ENCODE measurements at regions not wholly inside any gene's neighbourhood (a gene's known extent, or its start where the extent isn't known, plus 50 kb on each side); places are given as distances from the start of the nearest gene placed in this dataset.

GRCh38 chr2:215615067-215615802 is 179.4 kb upstream of the FN1 start:
- H3K4me3 ChIP-seq (ENCODE audit: low read depth, low read length) = no peak overlapping the region
- no peak for DNase-seq (ENCODE audit: low read depth)
- TF ChIP-seq CTCF (IDR thresholded peaks at IDR 0.05; ENCODE audit: insufficient read depth, low read depth, low read length, missing control alignments) = no peak

- no peak for TF ChIP-seq CTCF (IDR thresholded peaks at IDR 0.05; ENCODE audit: insufficient read depth, low read depth, low read length, missing control alignments)
- DNase-seq (ENCODE audit: low read depth) = no peak
- H3K4me3 ChIP-seq (ENCODE audit: low read depth, low read length) = no peak overlapping the region
Observed at GRCh38 chr2:215614296-215614695, 178.4 kb upstream of the FN1 start.

GRCh38 chr2:215613888-215614287 is 178.0 kb upstream of the FN1 start:
- no peak overlapping the region for H3K4me3 ChIP-seq (ENCODE audit: low read depth, low read length)
- no peak for DNase-seq (ENCODE audit: low read depth)
- TF ChIP-seq CTCF (IDR thresholded peaks at IDR 0.05; ENCODE audit: insufficient read depth, low read depth, low read length, missing control alignments) = no peak

GRCh38 chr2:215613280-215613679 is 177.4 kb upstream of the FN1 start:
- no peak for TF ChIP-seq CTCF (IDR thresholded peaks at IDR 0.05; ENCODE audit: insufficient read depth, low read depth, low read length, missing control alignments)
- no peak for DNase-seq (ENCODE audit: low read depth)
- no peak overlapping the region for H3K4me3 ChIP-seq (ENCODE audit: low read depth, low read length)

GRCh38 chr2:215612786-215613185 is 176.9 kb upstream of the FN1 start:
- DNase-seq (ENCODE audit: low read depth) = peak; percentile 26
- no peak overlapping the region for H3K4me3 ChIP-seq (ENCODE audit: low read depth, low read length)

GRCh38 chr2:215611609-215612386 is 175.9 kb upstream of the FN1 start:
- DNase-seq (ENCODE audit: low read depth) = peak; percentile 17
- no peak overlapping the region for H3K4me3 ChIP-seq (ENCODE audit: low read depth, low read length)
- no peak for TF ChIP-seq CTCF (IDR thresholded peaks at IDR 0.05; ENCODE audit: insufficient read depth, low read depth, low read length, missing control alignments)

More at GRCh38 chr2:215612786-215613185, 176.9 kb upstream of the FN1 start:
- TF ChIP-seq CTCF (IDR thresholded peaks at IDR 0.05; ENCODE audit: insufficient read depth, low read depth, low read length, missing control alignments) = no peak

Measured in GM12865 (cell line).